WTC11 (cell line): ENCODE measurements at regions not wholly inside any gene's neighbourhood (a gene's known extent, or its start where the extent isn't known, plus 50 kb on each side); places are given as distances from the start of the nearest gene placed in this dataset.

Source experiments
- ATAC-seq: fragments of 200-7000 bp; cut with Tn5 transposase; 2 replicates; pipeline ENCODE4 v1.10.0; 2021; ENCODE audit warnings: mild to moderate bottlenecking, moderate library complexity
- CTCF ChIA-PET: fragments of 300-600 bp; sonication (Branson Sonifier 250); formaldehyde crosslinking; loops from one replicate; lab custom pipeline; 2021; ENCODE audit warnings: antibody characterized with exemption; lab: Charles Lee
- POLR2A ChIA-PET: fragments of 350-600 bp; sonication (Branson Sonifier 250); formaldehyde crosslinking; loops from one replicate; lab custom pipeline; 2021; ENCODE audit warnings: antibody characterized with exemption; lab: Charles Lee
- DNase-seq: peaks from one replicate; pipeline ENCODE4 v3.0.0; 2021; ENCODE audit warnings: low spot score
- H3K27ac Mint-ChIP-seq: 2 replicates; pipeline ENCODE4 v1.8.0; 2021; ENCODE audit warnings: mixed read lengths
- H3K27me3 Mint-ChIP-seq: 2 replicates; pipeline ENCODE4 v1.8.0; 2021; ENCODE audit warnings: low read depth, mild to moderate bottlenecking, moderate library complexity, mixed read lengths
- H3K36me3 Mint-ChIP-seq: 2 replicates; pipeline ENCODE4 v1.8.0; 2021; ENCODE audit warnings: mixed read lengths
- H3K4me1 Mint-ChIP-seq: 2 replicates; pipeline ENCODE4 v1.8.0; 2022; ENCODE audit warnings: mixed read lengths
- H3K4me3 Mint-ChIP-seq: 2 replicates; pipeline ENCODE4 v1.8.0; 2021; ENCODE audit warnings: mild to moderate bottlenecking, moderate library complexity, mixed read lengths
- H3K9me3 Mint-ChIP-seq: 2 replicates; pipeline ENCODE4 v1.8.0; 2021; ENCODE audit warnings: mixed read lengths
- ATF3 ChIP-seq: sonication (generic); formaldehyde crosslinking; conservative IDR thresholded peaks from 2 replicates; pipeline ENCODE4 v1.8.1; 2022; ENCODE audit warnings: mild to moderate bottlenecking, missing genetic modification reagents
- E2F4 ChIP-seq: sonication (generic); formaldehyde crosslinking; IDR thresholded peaks from 2 replicates; pipeline ENCODE4 v1.8.1; 2022; ENCODE audit warnings: low read depth, mild to moderate bottlenecking, moderate library complexity, missing genetic modification reagents, borderline replicate concordance
- E2F5 ChIP-seq: sonication (generic); formaldehyde crosslinking; IDR thresholded peaks from 2 replicates; pipeline ENCODE4 v1.8.1; 2022; ENCODE audit warnings: mild to moderate bottlenecking, moderate library complexity, missing genetic modification reagents
- EMX1 ChIP-seq: fragments of 250-450 bp; sonication (Bioruptor Pico); IDR thresholded peaks from 2 replicates; pipeline ENCODE4 v1.8.0; 2021; ENCODE audit warnings: mild to moderate bottlenecking
- ERG ChIP-seq: fragments of 250-450 bp; sonication (Bioruptor Pico); IDR thresholded peaks from 2 replicates; pipeline ENCODE4 v1.8.0; 2021; ENCODE audit warnings: mild to moderate bottlenecking
- FOXP4 ChIP-seq: sonication (generic); formaldehyde crosslinking; IDR thresholded peaks from 2 replicates; pipeline ENCODE4 v1.8.0; 2022; ENCODE audit warnings: mild to moderate bottlenecking, missing genetic modification reagents
- JUN ChIP-seq: sonication (generic); formaldehyde crosslinking; IDR thresholded peaks from 2 replicates; pipeline ENCODE4 v1.8.0; 2023; ENCODE audit warnings: mild to moderate bottlenecking, missing genetic modification reagents
- MXD4 ChIP-seq: fragments of 250-450 bp; sonication (Bioruptor Pico); IDR thresholded peaks from 2 replicates; pipeline ENCODE4 v1.8.0; 2021; ENCODE audit warnings: mild to moderate bottlenecking, moderate library complexity, borderline replicate concordance
- NFATC4 ChIP-seq: fragments of 250-450 bp; sonication (Bioruptor Pico); IDR thresholded peaks from 2 replicates; pipeline ENCODE4 v1.9.0; 2021; ENCODE audit warnings: mild to moderate bottlenecking
- NFYB ChIP-seq: sonication (generic); formaldehyde crosslinking; conservative IDR thresholded peaks from 2 replicates; pipeline ENCODE4 v1.8.0; 2022; ENCODE audit warnings: low read depth, missing genetic modification reagents
- PREB ChIP-seq: sonication (generic); formaldehyde crosslinking; IDR thresholded peaks from 2 replicates; pipeline ENCODE4 v1.8.1; 2022; ENCODE audit warnings: mild to moderate bottlenecking, missing genetic modification reagents, moderate library complexity, borderline replicate concordance
- RELA ChIP-seq: sonication (generic); formaldehyde crosslinking; IDR thresholded peaks from 2 replicates; pipeline ENCODE4 v1.8.1; 2022; ENCODE audit warnings: missing genetic modification reagents, mild to moderate bottlenecking, borderline replicate concordance
- RORB ChIP-seq: fragments of 250-450 bp; sonication (Bioruptor Pico); IDR thresholded peaks from 2 replicates; pipeline ENCODE4 v1.9.0; 2021; ENCODE audit warnings: mild to moderate bottlenecking
- SP1 ChIP-seq: sonication (generic); formaldehyde crosslinking; conservative IDR thresholded peaks from 2 replicates; pipeline ENCODE4 v1.8.1; 2022; ENCODE audit warnings: missing genetic modification reagents
- STAT6 ChIP-seq: sonication (generic); formaldehyde crosslinking; conservative IDR thresholded peaks from 2 replicates; pipeline ENCODE4 v1.8.1; 2023; ENCODE audit warnings: mild to moderate bottlenecking, low read depth, missing genetic modification reagents, moderate library complexity
- TEAD1 ChIP-seq: sonication (generic); formaldehyde crosslinking; IDR thresholded peaks from 2 replicates; pipeline ENCODE4 v1.8.0; 2022; ENCODE audit warnings: mild to moderate bottlenecking, missing genetic modification reagents
- TEAD4 ChIP-seq: sonication (generic); formaldehyde crosslinking; IDR thresholded peaks from 2 replicates; pipeline ENCODE4 v1.8.0; 2022; ENCODE audit warnings: mild to moderate bottlenecking, missing genetic modification reagents
- TP53 ChIP-seq: sonication (generic); formaldehyde crosslinking; IDR thresholded peaks from 2 replicates; pipeline ENCODE4 v1.8.1; 2023; ENCODE audit warnings: mild to moderate bottlenecking, missing genetic modification reagents
- ZMAT4 ChIP-seq: fragments of 250-450 bp; sonication (Bioruptor Pico); IDR thresholded peaks from 2 replicates; pipeline ENCODE4 v1.9.0; 2021; ENCODE audit warnings: mild to moderate bottlenecking
- ZNF219 ChIP-seq: sonication (generic); formaldehyde crosslinking; IDR thresholded peaks from 2 replicates; pipeline ENCODE4 v1.8.0; 2023; ENCODE audit warnings: missing genetic modification reagents, mild to moderate bottlenecking, borderline replicate concordance
- ZNF232 ChIP-seq: sonication (generic); formaldehyde crosslinking; IDR thresholded peaks from 2 replicates; pipeline ENCODE4 v1.8.0; 2022; ENCODE audit warnings: mild to moderate bottlenecking, missing genetic modification reagents
- ZNF263 ChIP-seq: sonication (generic); formaldehyde crosslinking; IDR thresholded peaks from 2 replicates; pipeline ENCODE4 v1.8.1; 2022; ENCODE audit warnings: low read depth, mild to moderate bottlenecking, moderate library complexity, missing genetic modification reagents
- ZNF281 ChIP-seq: sonication (generic); formaldehyde crosslinking; IDR thresholded peaks from 2 replicates; pipeline ENCODE4 v1.8.0; 2023; ENCODE audit warnings: mild to moderate bottlenecking, missing genetic modification reagents

- no peak for TF ChIP-seq PREB (CRISPR knock-in tag)
- TF ChIP-seq SP1 (CRISPR knock-in tag) = no peak
- TF ChIP-seq JUN (CRISPR knock-in tag) = no peak
- no peak for TF ChIP-seq TP53
- no peak for TF ChIP-seq ATF3 (CRISPR knock-in tag)
- TF ChIP-seq RORB (CRISPR knock-in tag) = no peak
- TF ChIP-seq ZNF232 (CRISPR knock-in tag) = no peak
- no peak for TF ChIP-seq ZNF263 (CRISPR knock-in tag)
- no peak for TF ChIP-seq ZNF219 (CRISPR knock-in tag)
- no peak for TF ChIP-seq ZNF281 (CRISPR knock-in tag)
- TF ChIP-seq E2F4 (CRISPR knock-in tag) = no peak
- no peak for TF ChIP-seq FOXP4
Measured at GRCh38 chr10:131442271-131442670, 130.8 kb upstream of the TCERG1L start (continued).

GRCh38 chr10:131444286-131444685, 132.8 kb upstream of the TCERG1L start:
- ATAC-seq (no peak), DNase-seq (no peak)
- no peaks in the 10 kb centered on the region for H3K4me1 Mint-ChIP-seq
- H3K9me3 Mint-ChIP-seq = peaks cover 48% of the 10 kb centered on the region
- POLR2A ChIA-PET = no interaction called here
- no peak overlapping the region for H3K27ac Mint-ChIP-seq
- CTCF ChIA-PET = no interaction called here
- H3K27me3 Mint-ChIP-seq = peaks cover 12% of the 10 kb centered on the region
- no peak overlapping the region for H3K4me3 Mint-ChIP-seq
- peaks cover 50% of the 10 kb centered on the region for H3K36me3 Mint-ChIP-seq
- no peak for TF ChIP-seq ERG
- no peak for TF ChIP-seq TEAD1 (CRISPR knock-in tag)
- TF ChIP-seq NFATC4 = no peak
- no peak for TF ChIP-seq ZMAT4
- TF ChIP-seq ATF3 (CRISPR knock-in tag) = no peak
- TF ChIP-seq STAT6 (CRISPR knock-in tag) = no peak
- no peak for TF ChIP-seq NFYB (CRISPR knock-in tag)
- TF ChIP-seq E2F5 (CRISPR knock-in tag) = no peak
- no peak for TF ChIP-seq EMX1 (CRISPR knock-in tag)
- no peak for TF ChIP-seq TEAD4
- no peak for TF ChIP-seq RORB (CRISPR knock-in tag)
- TF ChIP-seq MXD4 (CRISPR knock-in tag) = no peak
- TF ChIP-seq RELA (CRISPR knock-in tag) = no peak
